PFSK-1 (cell line): ENCODE measurements at regions not wholly inside any gene's neighbourhood (a gene's known extent, or its start where the extent isn't known, plus 50 kb on each side); places are given as distances from the start of the nearest gene placed in this dataset.

ENCODE experiments used
- FOXP2 ChIP-seq: optimal IDR thresholded peaks from 2 replicates; pipeline ENCODE3; 2011; ENCODE audit warnings: borderline replicate concordance, control low read depth, inconsistent platforms; ENCODE audit not compliant: insufficient read depth; ENCODE audit errors: extremely low read length, extremely low read depth
- POLR2AphosphoS5 ChIP-seq: IDR thresholded peaks from 2 replicates; pipeline ENCODE4 v1.6.1; 2012; ENCODE audit warnings: low read depth, mild to moderate bottlenecking, control low read depth, low read length, moderate library complexity
- REST ChIP-seq, 2 experiments: IDR thresholded peaks; 2 replicates each; pipeline versions ENCODE4 v1.6.1 to v1.8.0; 2011 to 2012; ENCODE audit warnings: low read depth in 2 of 2, low read length in 2 of 2, control low read depth in 1 of 2, inconsistent platforms in 1 of 2, mild to moderate bottlenecking in 1 of 2, moderate library complexity in 1 of 2; ENCODE audit not compliant: insufficient read depth in 1 of 2
- SIN3A ChIP-seq: IDR thresholded peaks from 2 replicates; pipeline ENCODE4 v1.6.1; 2012; ENCODE audit warnings: mild to moderate bottlenecking, low read length, moderate library complexity, borderline replicate concordance; ENCODE audit not compliant: insufficient read depth
- TAF1 ChIP-seq: IDR thresholded peaks from 2 replicates; pipeline ENCODE4 v1.6.1; 2012; ENCODE audit warnings: low read length, control low read depth, borderline replicate concordance; ENCODE audit not compliant: insufficient read depth

- TF ChIP-seq TAF1 = no peak
- no peak for TF ChIP-seq SIN3A
- TF ChIP-seq POLR2AphosphoS5 = no peak
- TF ChIP-seq FOXP2 = no peak
- no peak for TF ChIP-seq REST (IDR thresholded peaks at IDR 0.05; ENCODE audit: insufficient read depth in 1 of 2, low read depth in 2 of 2, low read length in 2 of 2)
Measured at GRCh38 chr6:102417368-102417998, 1024.0 kb downstream of the GRIK2 start.

GRCh38 chr6:102415891-102416290 lies 1022.4 kb downstream of the GRIK2 start:
- TF ChIP-seq REST (IDR thresholded peaks at IDR 0.05; ENCODE audit: insufficient read depth in 1 of 2, low read depth in 2 of 2, low read length in 2 of 2) = no peak
- TF ChIP-seq SIN3A = no peak
- TF ChIP-seq TAF1 = no peak

- no peak for TF ChIP-seq FOXP2
- no peak for TF ChIP-seq POLR2AphosphoS5
Measured at GRCh38 chr6:102411796-102412195, 1018.3 kb downstream of the GRIK2 start.

GRCh38 chr6:102407886-102408741 lies 1014.6 kb downstream of the GRIK2 start:
- no peak for TF ChIP-seq TAF1
- no peak for TF ChIP-seq POLR2AphosphoS5
- no peak for TF ChIP-seq SIN3A
- TF ChIP-seq REST (IDR thresholded peaks at IDR 0.05; ENCODE audit: insufficient read depth in 1 of 2, low read depth in 2 of 2, low read length in 2 of 2) = no peak
- no peak for TF ChIP-seq FOXP2

GRCh38 chr6:102405860-102406259 lies 1012.4 kb downstream of the GRIK2 start:
- TF ChIP-seq POLR2AphosphoS5 (no peak), REST (IDR thresholded peaks at IDR 0.05; ENCODE audit: insufficient read depth in 1 of 2, low read depth in 2 of 2, low read length in 2 of 2) (no peak), TAF1 (no peak), FOXP2 (no peak), SIN3A (no peak)
